RWPE2 (cell line): ENCODE measurements at regions not wholly inside any gene's neighbourhood (a gene's known extent, or its start where the extent isn't known, plus 50 kb on each side); places are given as distances from the start of the nearest gene placed in this dataset.

Experiments used
- ATAC-seq: fragments of 200-7000 bp; cut with Tn5 transposase; 3 replicates; pipeline ENCODE4 v1.9.1; 2021; ENCODE audit warnings: low read depth
- DNase-seq: peaks from one replicate; pipeline ENCODE4 v3.0.0-alpha.2; 2020; ENCODE audit warnings: low spot score
- H3K27ac ChIP-seq: fragments of 450-650 bp; 2 replicates; pipeline ENCODE4 v1.5.1; 2017; ENCODE audit warnings: mild to moderate bottlenecking; ENCODE audit not compliant: poor library complexity, severe bottlenecking
- H3K27me3 ChIP-seq: fragments of 250-450 bp; sonication (Bioruptor Pico); 2 replicates; pipeline ENCODE4 v1.5.1; 2021; ENCODE audit warnings: mild to moderate bottlenecking, moderate library complexity; ENCODE audit not compliant: insufficient read depth, poor library complexity, severe bottlenecking
- H3K36me3 ChIP-seq: fragments of 250-450 bp; sonication (Bioruptor Pico); 2 replicates; pipeline ENCODE4 v1.5.1; 2020; ENCODE audit warnings: low read depth, mild to moderate bottlenecking, moderate library complexity
- H3K4me1 ChIP-seq: fragments of 250-450 bp; sonication (Bioruptor Pico); 2 replicates; pipeline ENCODE4 v1.5.1; 2021; ENCODE audit warnings: mild to moderate bottlenecking, moderate library complexity; ENCODE audit not compliant: insufficient read depth, poor library complexity, severe bottlenecking
- H3K4me3 ChIP-seq: fragments of 250-450 bp; sonication (Bioruptor Pico); 2 replicates; pipeline ENCODE4 v1.5.1; 2021; ENCODE audit warnings: mild to moderate bottlenecking, moderate library complexity; ENCODE audit not compliant: severe bottlenecking
- H3K9me3 ChIP-seq: fragments of 250-450 bp; sonication (Bioruptor Pico); 2 replicates; pipeline ENCODE4 v1.5.1; 2021; ENCODE audit warnings: mild to moderate bottlenecking, moderate library complexity; ENCODE audit not compliant: severe bottlenecking
- CTCF ChIP-seq: fragments of 450-650 bp; IDR thresholded peaks from one replicate; pipeline ENCODE4 v1.5.1; 2017; ENCODE audit warnings: mild to moderate bottlenecking, moderate library complexity; ENCODE audit not compliant: poor library complexity, severe bottlenecking

- H3K4me1 ChIP-seq: no peaks in the 10 kb centered on the region
- no peak overlapping the region for H3K27ac ChIP-seq
- DNase-seq: no peak
These were observed 263.5 kb downstream of the ZEB1 start for GRCh38 chr10:31582365-31583052.

DNA sequence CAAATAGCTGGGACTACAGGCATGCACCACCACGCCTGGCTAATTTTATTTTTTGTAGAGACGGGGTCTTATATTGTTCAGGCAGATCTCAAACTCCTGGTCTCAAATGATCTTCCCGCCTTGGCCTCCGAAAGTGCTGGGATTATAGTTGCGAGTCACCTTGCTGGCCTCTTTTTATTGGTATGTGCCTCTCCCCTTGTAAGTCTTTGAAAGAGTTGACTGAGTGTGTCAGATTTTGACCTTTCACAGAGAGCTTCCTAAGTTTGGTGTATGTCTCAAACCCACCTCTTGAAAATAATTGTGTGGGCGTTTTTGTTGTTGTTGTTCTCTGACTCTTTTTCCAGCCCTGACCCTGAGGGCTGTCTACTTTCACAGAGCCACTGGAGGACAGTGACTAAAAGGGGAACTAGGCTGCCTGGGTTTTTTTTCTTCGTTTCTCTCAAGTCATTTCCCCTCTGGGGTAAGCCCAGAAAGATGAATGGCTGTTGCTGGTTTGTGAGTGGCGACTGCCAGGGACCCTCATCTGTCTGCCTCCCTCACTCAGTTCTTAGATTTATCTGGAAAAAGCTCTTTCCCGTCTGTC, 262.8 kb downstream of the ZEB1 start:
- Histone ChIP-seq H3K9me3 (no peaks in the 10 kb centered on the region), H3K27me3 (no peaks in the 10 kb centered on the region), H3K36me3 (no peaks in the 10 kb centered on the region), H3K4me1 (no peaks in the 10 kb centered on the region), H3K27ac (no peak overlapping the region), H3K4me3 (no peak overlapping the region)
- no peak for DNase-seq
- ATAC-seq: no peak
- no peak for TF ChIP-seq CTCF

More at GRCh38 chr10:31582365-31583052, 263.5 kb downstream of the ZEB1 start:
- no peak overlapping the region for H3K4me3 ChIP-seq
- no peaks in the 10 kb centered on the region for H3K9me3 ChIP-seq
- no peaks in the 10 kb centered on the region for H3K36me3 ChIP-seq
- ATAC-seq: peak; percentile 57; the same call in 2 of the 3 replicates
- no peak for TF ChIP-seq CTCF
- H3K27me3 ChIP-seq: no peaks in the 10 kb centered on the region

- ATAC-seq: no peak
These were observed 261.6 kb downstream of the ZEB1 start for GRCh38 chr10:31580646-31581045.

More at GRCh38 chr10:31580646-31581045, 261.6 kb downstream of the ZEB1 start:
- TF ChIP-seq CTCF: no peak
- H3K27me3 ChIP-seq: no peaks in the 10 kb centered on the region
- DNase-seq: no peak
- H3K9me3 ChIP-seq: no peaks in the 10 kb centered on the region
- H3K4me1 ChIP-seq: no peaks in the 10 kb centered on the region
- no peaks in the 10 kb centered on the region for H3K36me3 ChIP-seq
- H3K4me3 ChIP-seq: no peak overlapping the region
- no peak overlapping the region for H3K27ac ChIP-seq
